ENCODE measurements at regions not wholly inside any gene's neighbourhood (a gene's known extent, or its start where the extent isn't known, plus 50 kb on each side); places are given as distances from the start of the nearest gene placed in this dataset.

- TF ChIP-seq CTCF (IDR thresholded peaks at IDR 0.05) (no peak), POLR2AphosphoS5 (IDR thresholded peaks at IDR 0.05; ENCODE audit: insufficient read depth in 1 of 2, low read depth in 1 of 2) (no peak)
Observed at GRCh38 chr1:84077476-84078107, 66.5 kb upstream of the PRKACB start.

All from vagina (tissue), 2 donors.